ENCODE measurements at regions not wholly inside any gene's neighbourhood (a gene's known extent, or its start where the extent isn't known, plus 50 kb on each side); places are given as distances from the start of the nearest gene placed in this dataset.

- TF ChIP-seq CTCF (IDR thresholded peaks at IDR 0.05) (no peak), POLR2A (IDR thresholded peaks at IDR 0.05) (no peak), POLR2AphosphoS5 (IDR thresholded peaks at IDR 0.05) (no peak)
Observed at GRCh38 chr2:59947917-59948541, 605.4 kb downstream of the BCL11A start.
